ENCODE measurements at regions not wholly inside any gene's neighbourhood (a gene's known extent, or its start where the extent isn't known, plus 50 kb on each side); places are given as distances from the start of the nearest gene placed in this dataset.
"Not testable (repeated sequence)": the region's sequence is repeated elsewhere in the genome, so short reads cannot be mapped to it uniquely, and the experiment has no call there.

DNA sequence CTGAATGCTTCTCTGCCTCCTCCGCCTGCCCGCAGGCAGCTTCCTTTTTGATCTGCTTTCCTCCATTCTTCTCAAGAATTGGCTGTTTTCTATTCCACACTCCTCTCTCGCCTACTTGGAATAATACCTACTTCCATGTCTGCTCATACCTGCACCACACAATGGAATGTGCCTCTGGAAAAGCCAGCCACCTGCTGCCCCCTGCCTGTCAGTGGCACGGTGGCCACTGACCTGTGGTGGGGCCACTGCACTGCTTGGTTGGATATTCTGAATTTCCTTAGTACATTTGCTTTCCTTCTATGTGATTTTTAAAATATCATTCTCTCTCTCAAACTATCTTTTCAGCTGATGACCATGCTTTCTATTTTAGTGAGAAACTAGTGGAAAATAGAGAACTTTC, 406.9 kb downstream of the DCDC2C start:
- Mint-ChIP-seq H3K27me3 (no peaks in the 10 kb centered on the region), H3K4me1 (no peaks in the 10 kb centered on the region), H3K4me3 (no peak overlapping the region), H3K9me3 (no peaks in the 10 kb centered on the region), H3K27ac (no peak overlapping the region), H3K36me3 (ENCODE audit: low read depth) (no peaks in the 10 kb centered on the region)
- ATAC-seq = no peak
- DNase-seq = no peak

DNA sequence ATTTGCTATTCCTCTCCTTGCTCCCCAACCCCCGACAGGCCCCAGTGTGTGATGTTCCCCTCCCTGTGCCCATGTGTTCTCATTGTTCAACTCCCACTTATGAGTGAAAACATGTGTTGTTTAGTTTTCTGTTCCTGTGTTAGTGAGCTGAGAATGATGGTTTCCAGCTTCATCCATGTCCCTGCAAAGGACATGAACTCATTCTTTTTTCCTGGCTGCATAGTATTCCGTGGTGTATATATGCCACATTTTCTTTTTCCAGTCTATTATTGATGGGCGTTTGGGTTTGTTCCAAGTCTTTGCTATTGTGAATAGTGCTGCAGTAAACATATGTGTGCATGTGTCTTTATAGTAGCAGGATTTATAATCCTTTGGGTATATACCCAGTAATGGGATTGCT, 412.1 kb downstream of the DCDC2C start:
- H3K27me3 Mint-ChIP-seq; H3K27ac Mint-ChIP-seq; H3K36me3 Mint-ChIP-seq (ENCODE audit: low read depth); DNase-seq; H3K4me1 Mint-ChIP-seq; H3K4me3 Mint-ChIP-seq; ATAC-seq: not testable (repeated sequence)
- peaks cover 15% of the 10 kb centered on the region for H3K9me3 Mint-ChIP-seq

DNA sequence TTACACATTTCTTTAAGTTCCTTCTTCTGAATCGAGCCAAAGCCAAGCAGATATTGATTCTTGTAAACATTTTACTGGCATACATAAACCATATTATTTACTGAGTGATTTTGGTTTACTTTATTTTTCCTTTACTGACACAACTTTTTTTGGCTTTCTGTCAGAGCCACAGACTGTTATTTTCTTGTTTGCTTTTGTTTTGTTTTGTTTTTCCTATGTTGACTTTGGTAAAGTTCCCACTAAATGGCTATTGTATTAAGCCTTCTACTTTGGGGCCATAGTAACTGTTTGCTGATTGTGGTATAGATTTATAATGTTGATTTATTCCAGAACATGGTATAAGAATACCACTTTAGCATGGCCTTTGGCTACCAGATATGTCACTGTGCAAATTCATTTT, 419.4 kb downstream of the DCDC2C start:
- Mint-ChIP-seq H3K4me1 (no peaks in the 10 kb centered on the region), H3K27ac (no peak overlapping the region), H3K4me3 (no peak overlapping the region), H3K9me3 (peaks cover 19% of the 10 kb centered on the region), H3K27me3 (no peaks in the 10 kb centered on the region), H3K36me3 (ENCODE audit: low read depth) (no peaks in the 10 kb centered on the region)
- ATAC-seq (no peak), DNase-seq (no peak)

GRCh38 chr2:4130651-4131050, 427.3 kb downstream of the DCDC2C start:
- no peak for ATAC-seq
- no peaks in the 10 kb centered on the region for H3K4me1 Mint-ChIP-seq
- H3K36me3 Mint-ChIP-seq (ENCODE audit: low read depth) = no peaks in the 10 kb centered on the region
- H3K4me3 Mint-ChIP-seq = no peak overlapping the region
- H3K27me3 Mint-ChIP-seq = no peaks in the 10 kb centered on the region
- no peak for DNase-seq
- H3K27ac Mint-ChIP-seq = no peak overlapping the region
- H3K9me3 Mint-ChIP-seq = peaks cover 21% of the 10 kb centered on the region

DNA sequence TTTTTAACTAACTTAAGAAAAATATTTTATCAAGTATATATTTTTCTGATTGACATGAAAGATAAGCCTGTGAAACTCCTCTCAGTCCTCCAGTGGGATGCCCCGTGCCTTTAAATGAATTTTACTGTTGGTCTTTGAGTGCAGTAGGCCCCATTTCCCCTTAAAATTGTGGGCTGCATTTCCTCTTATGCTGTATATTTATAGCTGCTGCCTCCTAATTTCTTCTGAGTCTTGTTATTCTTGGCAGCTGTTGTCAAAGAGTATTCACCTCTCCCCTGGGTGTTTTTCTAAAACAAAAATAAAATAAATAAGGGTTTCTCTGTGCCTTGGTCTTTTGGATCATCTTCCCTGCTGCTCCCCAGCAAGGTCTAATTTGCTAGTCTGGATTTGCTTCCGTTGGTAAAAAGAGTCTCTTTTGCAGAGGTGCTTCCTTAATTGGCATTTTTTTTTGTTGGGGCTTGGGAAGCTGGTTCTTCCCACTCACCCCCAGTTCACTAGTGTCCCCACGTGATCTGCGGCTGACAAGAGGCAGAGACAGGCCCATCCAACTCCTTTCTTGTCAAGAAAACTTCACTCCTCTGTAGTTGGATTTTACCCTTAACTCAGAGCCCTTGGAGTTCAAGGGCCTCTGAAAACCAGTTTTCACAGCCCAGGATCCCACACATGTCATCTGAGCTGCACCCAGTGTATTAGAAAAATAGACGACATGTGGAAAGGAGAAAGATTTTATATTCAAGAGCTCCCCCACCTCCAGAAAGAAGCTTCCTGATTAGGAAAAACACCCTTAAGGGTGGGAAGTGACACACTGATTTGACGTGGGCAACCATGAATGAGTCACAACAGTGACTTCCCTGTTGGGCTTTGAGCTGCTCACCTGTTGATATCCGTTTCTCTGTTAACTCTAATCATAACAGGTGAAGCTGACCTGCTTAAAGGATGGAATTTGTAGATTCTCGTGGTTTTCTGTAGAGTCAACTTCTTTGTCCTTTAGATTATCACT, 431.5 kb downstream of the DCDC2C start:
- H3K4me1 Mint-ChIP-seq = no peaks in the 10 kb centered on the region
- no peak overlapping the region for H3K4me3 Mint-ChIP-seq
- peaks cover 25% of the 10 kb centered on the region for H3K9me3 Mint-ChIP-seq
- H3K36me3 Mint-ChIP-seq (ENCODE audit: low read depth) = no peaks in the 10 kb centered on the region
- H3K27me3 Mint-ChIP-seq = no peaks in the 10 kb centered on the region
- H3K27ac Mint-ChIP-seq = no peak overlapping the region
- DNase-seq (no peak), ATAC-seq (no peak)

GRCh38 chr2:4135765-4136164, 432.4 kb downstream of the DCDC2C start:
- Mint-ChIP-seq H3K4me1 (no peaks in the 10 kb centered on the region), H3K9me3 (peaks cover 21% of the 10 kb centered on the region), H3K36me3 (ENCODE audit: low read depth) (no peaks in the 10 kb centered on the region), H3K27me3 (no peaks in the 10 kb centered on the region), H3K4me3 (no peak overlapping the region), H3K27ac (no peak overlapping the region)
- ATAC-seq (no peak), DNase-seq (no peak)

DNA sequence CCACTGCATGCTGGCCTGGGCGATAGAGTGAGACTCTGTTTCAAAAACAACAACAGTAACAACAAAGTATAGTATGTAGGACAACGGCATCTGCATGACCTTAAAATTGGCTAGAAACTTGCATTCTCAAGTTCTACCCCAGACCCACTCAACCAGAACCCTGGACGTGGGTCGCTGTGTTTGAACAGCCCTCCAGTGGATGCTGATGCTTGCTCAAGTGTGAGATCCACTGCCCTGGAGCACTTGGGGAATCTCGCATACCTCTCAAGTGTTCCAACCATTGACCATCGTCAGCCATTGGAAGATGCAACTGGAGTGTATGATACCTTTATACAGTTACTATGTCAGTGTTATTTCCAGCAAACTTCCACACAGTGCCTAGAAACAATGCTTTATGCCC, 435.9 kb downstream of the DCDC2C start:
- no peak for ATAC-seq

DNA sequence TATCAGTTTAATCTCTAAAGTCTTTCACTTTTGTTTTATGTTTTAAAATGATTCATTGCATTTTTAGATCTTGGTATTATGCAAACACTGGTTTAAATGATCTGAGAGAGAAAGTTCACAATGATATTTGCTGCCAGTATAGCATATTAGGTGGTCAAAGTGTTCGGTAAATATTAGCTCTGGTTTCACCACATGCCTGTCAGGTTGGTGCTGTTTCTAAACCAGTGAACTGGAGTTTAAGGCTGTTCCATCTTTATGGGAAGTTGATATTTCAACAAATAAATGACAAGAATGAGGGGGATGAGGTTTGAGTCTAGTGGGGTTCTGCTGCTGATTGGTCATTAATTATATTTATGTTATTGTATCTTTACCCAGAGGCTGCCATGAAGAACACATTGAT, 436.4 kb downstream of the DCDC2C start:
- Mint-ChIP-seq H3K4me1 (no peaks in the 10 kb centered on the region), H3K9me3 (peaks cover 16% of the 10 kb centered on the region), H3K27me3 (no peaks in the 10 kb centered on the region), H3K4me3 (no peak overlapping the region), H3K27ac (no peak overlapping the region), H3K36me3 (ENCODE audit: low read depth) (no peaks in the 10 kb centered on the region)
- no peak for ATAC-seq
- DNase-seq = no peak

More for the DNA sequence above, 435.9 kb downstream of the DCDC2C start:
- peaks cover 12% of the 10 kb centered on the region for H3K9me3 Mint-ChIP-seq
- no peaks in the 10 kb centered on the region for H3K27me3 Mint-ChIP-seq
- no peak for DNase-seq
- no peak overlapping the region for H3K27ac Mint-ChIP-seq
- H3K36me3 Mint-ChIP-seq (ENCODE audit: low read depth) = no peaks in the 10 kb centered on the region
- no peaks in the 10 kb centered on the region for H3K4me1 Mint-ChIP-seq
- H3K4me3 Mint-ChIP-seq = no peak overlapping the region

DNA sequence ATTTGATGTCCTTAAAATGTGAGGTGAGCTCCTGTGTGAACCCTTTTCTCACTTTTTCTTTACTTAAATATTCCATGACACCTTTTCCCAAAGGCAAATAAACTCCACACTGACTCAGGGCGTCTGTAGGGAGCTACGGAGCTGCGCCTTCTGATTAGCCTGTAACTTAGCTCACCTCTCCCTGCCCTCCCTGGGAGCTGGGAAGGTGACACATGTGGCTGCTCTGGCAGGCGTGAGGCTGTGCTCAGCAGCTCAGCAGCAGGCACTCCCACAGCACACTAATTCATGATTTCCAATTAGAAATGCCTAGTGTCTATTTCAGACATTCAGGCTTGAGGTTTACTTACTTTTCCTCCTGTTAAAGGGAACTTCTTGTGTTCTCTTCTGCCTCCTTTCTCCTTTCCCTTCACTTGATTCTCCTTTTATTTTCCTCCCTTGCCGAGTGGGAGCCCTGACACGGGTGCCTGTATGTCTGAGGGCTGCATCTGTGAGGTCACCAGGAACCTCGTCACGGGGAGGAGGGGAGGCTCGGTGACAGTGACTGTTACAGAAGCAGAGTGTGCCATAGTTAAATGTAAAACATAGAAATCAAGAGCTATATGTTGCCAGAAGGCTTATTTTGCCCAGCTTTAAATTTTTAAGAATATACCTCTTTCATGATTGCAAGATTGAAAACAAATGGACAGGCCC, 437.1 kb downstream of the DCDC2C start:
- no peak for ATAC-seq
- Mint-ChIP-seq H3K4me1 (no peaks in the 10 kb centered on the region), H3K36me3 (ENCODE audit: low read depth) (no peaks in the 10 kb centered on the region), H3K27me3 (no peaks in the 10 kb centered on the region), H3K9me3 (peaks cover 16% of the 10 kb centered on the region), H3K27ac (no peak overlapping the region), H3K4me3 (no peak overlapping the region)
- DNase-seq = no peak

DNA sequence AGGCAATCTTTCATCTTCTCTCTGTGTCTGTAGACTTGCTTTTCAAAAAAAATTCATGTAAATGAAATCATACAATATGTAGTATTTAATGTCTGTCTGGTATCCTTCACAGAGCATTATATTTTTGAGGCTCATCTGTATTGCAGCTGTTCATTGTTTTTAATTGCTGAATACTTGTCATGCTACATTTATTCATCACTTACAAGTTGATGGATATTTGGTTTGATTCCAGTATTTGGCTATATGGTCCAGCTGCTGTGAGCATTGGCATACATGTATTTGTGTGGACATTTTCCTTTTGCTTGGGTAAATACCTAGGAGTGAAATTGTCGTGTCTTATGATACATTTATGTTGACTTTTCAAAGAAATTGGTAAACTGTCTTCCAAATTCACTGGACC, 441.4 kb downstream of the DCDC2C start:
- ATAC-seq = no peak
- DNase-seq = no peak
- H3K27ac Mint-ChIP-seq = no peak overlapping the region
- H3K27me3 Mint-ChIP-seq = no peaks in the 10 kb centered on the region
- H3K4me3 Mint-ChIP-seq = no peak overlapping the region
- H3K36me3 Mint-ChIP-seq (ENCODE audit: low read depth) = no peaks in the 10 kb centered on the region
- H3K4me1 Mint-ChIP-seq = no peaks in the 10 kb centered on the region
- H3K9me3 Mint-ChIP-seq = peaks cover 20% of the 10 kb centered on the region

DNA sequence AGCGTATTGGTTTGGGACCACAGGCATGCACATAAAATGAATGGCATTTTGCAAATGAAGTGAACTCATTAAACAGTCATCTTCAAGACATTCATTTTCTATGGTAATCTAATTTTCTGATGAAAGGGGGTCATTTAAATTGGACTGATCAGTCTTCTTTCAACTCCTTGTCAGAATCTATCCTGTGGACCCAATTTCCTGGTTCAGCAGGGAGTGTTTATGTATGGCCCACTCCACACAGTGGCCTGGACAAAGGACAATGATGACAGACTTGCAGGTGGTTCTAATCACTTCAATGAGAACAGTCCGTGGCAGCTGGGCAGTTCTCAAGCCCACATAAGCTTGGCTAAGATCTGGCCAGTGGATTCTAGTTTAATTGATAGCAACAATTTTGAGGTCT, 448.1 kb downstream of the DCDC2C start:
- DNase-seq (no peak), ATAC-seq (no peak)
- no peaks in the 10 kb centered on the region for H3K4me1 Mint-ChIP-seq
- H3K4me3 Mint-ChIP-seq = no peak overlapping the region
- H3K9me3 Mint-ChIP-seq = peaks cover 11% of the 10 kb centered on the region
- H3K27me3 Mint-ChIP-seq = no peaks in the 10 kb centered on the region
- no peak overlapping the region for H3K27ac Mint-ChIP-seq
- H3K36me3 Mint-ChIP-seq (ENCODE audit: low read depth) = no peaks in the 10 kb centered on the region

GRCh38 chr2:4152051-4152450, 448.7 kb downstream of the DCDC2C start:
- Mint-ChIP-seq H3K27me3 (no peaks in the 10 kb centered on the region), H3K4me1 (no peaks in the 10 kb centered on the region), H3K36me3 (ENCODE audit: low read depth) (no peaks in the 10 kb centered on the region), H3K4me3 (no peak overlapping the region), H3K9me3 (peaks cover 14% of the 10 kb centered on the region), H3K27ac (no peak overlapping the region)
- no peak for ATAC-seq
- no peak for DNase-seq

DNA sequence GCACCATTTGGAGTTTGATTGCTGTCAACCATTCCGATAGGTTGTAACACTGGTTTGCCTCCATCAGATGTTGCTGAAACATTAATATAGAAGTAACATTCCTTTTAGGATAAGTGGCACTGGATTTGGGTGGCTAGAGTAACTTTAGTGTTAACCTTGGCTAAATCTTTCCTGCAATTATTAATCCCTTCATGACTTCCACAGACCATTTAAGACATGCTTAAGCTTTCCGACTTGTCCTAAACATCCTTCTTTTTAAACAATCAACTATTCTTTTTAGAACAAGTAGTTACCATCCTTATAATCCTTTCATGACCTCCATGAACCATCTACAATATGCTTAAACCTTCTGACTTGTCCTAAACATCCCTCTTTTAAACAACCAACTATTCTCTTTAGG, 465.5 kb downstream of the DCDC2C start:
- Mint-ChIP-seq H3K4me3 (no peak overlapping the region), H3K4me1 (no peaks in the 10 kb centered on the region), H3K27ac (no peak overlapping the region), H3K9me3 (peaks cover 38% of the 10 kb centered on the region), H3K27me3 (no peaks in the 10 kb centered on the region), H3K36me3 (ENCODE audit: low read depth) (no peaks in the 10 kb centered on the region)
- DNase-seq = no peak
- ATAC-seq = no peak

- no peak for ATAC-seq
- Mint-ChIP-seq H3K4me3 (no peak overlapping the region), H3K27ac (no peak overlapping the region), H3K27me3 (no peaks in the 10 kb centered on the region), H3K36me3 (ENCODE audit: low read depth) (no peaks in the 10 kb centered on the region), H3K4me1 (no peaks in the 10 kb centered on the region), H3K9me3 (peaks cover 43% of the 10 kb centered on the region)
- no peak for DNase-seq
These were observed 471.4 kb downstream of the DCDC2C start for GRCh38 chr2:4174796-4175195.

- DNase-seq (no peak), ATAC-seq (no peak)
- no peaks in the 10 kb centered on the region for H3K4me1 Mint-ChIP-seq
- no peaks in the 10 kb centered on the region for H3K36me3 Mint-ChIP-seq (ENCODE audit: low read depth)
- no peak overlapping the region for H3K4me3 Mint-ChIP-seq
- H3K9me3 Mint-ChIP-seq = peaks cover 43% of the 10 kb centered on the region
- no peaks in the 10 kb centered on the region for H3K27me3 Mint-ChIP-seq
- H3K27ac Mint-ChIP-seq = no peak overlapping the region
These were observed 472.0 kb downstream of the DCDC2C start for GRCh38 chr2:4175343-4175742.
